ENCODE measurements at regions not wholly inside any gene's neighbourhood (a gene's known extent, or its start where the extent isn't known, plus 50 kb on each side); places are given as distances from the start of the nearest gene placed in this dataset.

- no peak for TF ChIP-seq CTCF (conservative IDR thresholded peaks at IDR 0.05; ENCODE audit: low read depth, low read length)
- no peak for TF ChIP-seq EZH2 (IDR thresholded peaks at IDR 0.05; ENCODE audit: borderline replicate concordance, low read depth, low read length, poor library complexity, severe bottlenecking)
Measured at GRCh38 chr13:28597641-28598040, 61.3 kb upstream of the POMP start.

Data from A673 (cell line).